Tibial nerve (tissue), 4 donors: ENCODE measurements at regions not wholly inside any gene's neighbourhood (a gene's known extent, or its start where the extent isn't known, plus 50 kb on each side); places are given as distances from the start of the nearest gene placed in this dataset.
"Not testable (repeated sequence)": the region's sequence is repeated elsewhere in the genome, so short reads cannot be mapped to it uniquely, and the experiment has no call there.

Experiments
- DNase-seq, 2 donors: peaks; one replicate each; pipeline ENCODE4 v3.0.0-alpha.2; 2019; ENCODE audit warnings: low spot score in 2 of 2
- H3K27ac ChIP-seq, 4 donors: fragments of 200-600 bp; sonication (generic) in 3 of 4; one replicate each; pipeline ENCODE4 v1.5.1; 2017 to 2019; ENCODE audit warnings: mild to moderate bottlenecking in 1 of 4
- H3K27me3 ChIP-seq, 2 donors: fragments of 200-600 bp; sonication (generic) in 1 of 2; one replicate each; pipeline versions ENCODE4 v1.5.1 to v1.6.0; 2017 to 2019
- H3K36me3 ChIP-seq, 3 donors: fragments of 200-600 bp; sonication (generic); one replicate each; pipeline ENCODE4 v1.5.1; 2018 to 2019
- H3K4me1 ChIP-seq, 4 donors: fragments of 200-600 bp; sonication (generic) in 3 of 4; one replicate each; pipeline ENCODE4 v1.5.1; 2017 to 2019
- H3K4me3 ChIP-seq, 4 donors: fragments of 200-600 bp; sonication (generic) in 3 of 4; one replicate each; pipeline ENCODE4 v1.5.1; 2017 to 2019; ENCODE audit warnings: mild to moderate bottlenecking in 1 of 4, moderate library complexity in 1 of 4
- H3K9me3 ChIP-seq, 4 donors: fragments of 200-600 bp; sonication (generic) in 3 of 4; one replicate each; pipeline ENCODE4 v1.5.1; 2017 to 2019
- CTCF ChIP-seq, 5 experiments: fragments of 200-600 bp in 3 of 5; fragments of 450-650 bp in 2 of 5; sonication (generic) in 3 of 5; IDR thresholded peaks; one replicate each; pipeline ENCODE4 v1.5.1; 2016 to 2019; ENCODE audit warnings: antibody characterized with exemption in 5 of 5, mild to moderate bottlenecking in 3 of 5, moderate library complexity in 2 of 5
- EP300 ChIP-seq, 2 donors: sonication (generic); formaldehyde crosslinking; IDR thresholded peaks; one replicate each; pipeline ENCODE4 v1.6.1; 2017; ENCODE audit warnings: antibody characterized with exemption in 2 of 2, mild to moderate bottlenecking in 1 of 2
- POLR2A ChIP-seq, 2 donors: fragments of 450-650 bp; IDR thresholded peaks; one replicate each; pipeline ENCODE4 v1.6.1; 2017; ENCODE audit warnings: antibody characterized with exemption in 2 of 2, mild to moderate bottlenecking in 2 of 2, moderate library complexity in 2 of 2
- WGBS, 2 donors: methylation state at CpG; one replicate each; pipeline ENCODE4 v1.1.5; 2018; 5-methylcytosine and 5-hydroxymethylcytosine counted together

- H3K27me3 ChIP-seq: no peaks in the 10 kb centered on the region
- DNase-seq: no peak
- WGBS, 2 donors: 72 to 78% methylated on average over 2 of the region's 2 CpGs
- no peak overlapping the region for H3K27ac ChIP-seq
- no peak overlapping the region for H3K4me3 ChIP-seq
- H3K9me3 ChIP-seq: no peaks in the 10 kb centered on the region
- H3K4me1 ChIP-seq: no peaks in the 10 kb centered on the region
- TF ChIP-seq CTCF (IDR thresholded peaks at IDR 0.05) (no peak), POLR2A (IDR thresholded peaks at IDR 0.05) (no peak), EP300 (IDR thresholded peaks at IDR 0.05) (no peak)
- H3K36me3 ChIP-seq: no peaks in the 10 kb centered on the region
Measured at GRCh38 chr7:10436302-10436701, 537.4 kb upstream of the PHF14 start.

GRCh38 chr7:10439027-10439426 is 534.6 kb upstream of the PHF14 start:
- no peaks in the 10 kb centered on the region for H3K9me3 ChIP-seq
- no peaks in the 10 kb centered on the region for H3K36me3 ChIP-seq
- no peak for TF ChIP-seq EP300 (IDR thresholded peaks at IDR 0.05)
- TF ChIP-seq CTCF (IDR thresholded peaks at IDR 0.05): no peak
- no peak for TF ChIP-seq POLR2A (IDR thresholded peaks at IDR 0.05)
- H3K27ac ChIP-seq: no peak overlapping the region
- DNase-seq: no peak
- WGBS, 2 donors: 46 to 54% methylated on average over 3 of the region's 3 CpGs
- no peak overlapping the region for H3K4me3 ChIP-seq
- no peaks in the 10 kb centered on the region for H3K27me3 ChIP-seq
- H3K4me1 ChIP-seq: no peaks in the 10 kb centered on the region

- no peaks in the 10 kb centered on the region for H3K27me3 ChIP-seq
- no peak overlapping the region for H3K4me3 ChIP-seq
- no peak for TF ChIP-seq CTCF (IDR thresholded peaks at IDR 0.05)
- TF ChIP-seq EP300 (IDR thresholded peaks at IDR 0.05): no peak
- no peak for TF ChIP-seq POLR2A (IDR thresholded peaks at IDR 0.05)
- no peak for DNase-seq
- H3K4me1 ChIP-seq: no peaks in the 10 kb centered on the region
- H3K27ac ChIP-seq: no peak overlapping the region
- H3K9me3 ChIP-seq: peaks cover 0 to 10% (median 0%) of the 10 kb centered on the region in 4 donors
- H3K36me3 ChIP-seq: no peaks in the 10 kb centered on the region
Measured at GRCh38 chr7:10455936-10456335, 517.7 kb upstream of the PHF14 start.

- TF ChIP-seq CTCF (IDR thresholded peaks at IDR 0.05): no peak
- TF ChIP-seq POLR2A (IDR thresholded peaks at IDR 0.05): no peak
- no peak for TF ChIP-seq EP300 (IDR thresholded peaks at IDR 0.05)
- 86 to 92% methylated on average over 2 of the region's 2 CpGs for WGBS, 2 donors
- peaks cover 0 to 10% (median 0%) of the 10 kb centered on the region in 4 donors for H3K9me3 ChIP-seq
- DNase-seq: no peak
- H3K36me3 ChIP-seq: no peaks in the 10 kb centered on the region
- no peak overlapping the region for H3K4me3 ChIP-seq
- no peak overlapping the region for H3K27ac ChIP-seq
- H3K27me3 ChIP-seq: no peaks in the 10 kb centered on the region
- H3K4me1 ChIP-seq: no peaks in the 10 kb centered on the region
Measured at GRCh38 chr7:10460474-10460873, 513.2 kb upstream of the PHF14 start.

- Histone ChIP-seq H3K4me3 (no peak overlapping the region), H3K27ac (no peak overlapping the region), H3K9me3 (no peaks in the 10 kb centered on the region), H3K27me3 (no peaks in the 10 kb centered on the region), H3K4me1 (no peaks in the 10 kb centered on the region), H3K36me3 (no peaks in the 10 kb centered on the region)
- DNase-seq: no peak
- TF ChIP-seq EP300 (IDR thresholded peaks at IDR 0.05) (no peak), POLR2A (IDR thresholded peaks at IDR 0.05) (no peak), CTCF (IDR thresholded peaks at IDR 0.05) (no peak)
Measured at GRCh38 chr7:10463701-10464100, 510.0 kb upstream of the PHF14 start.

- not testable (repeated sequence) for DNase-seq, H3K27ac ChIP-seq, H3K36me3 ChIP-seq, H3K27me3 ChIP-seq, H3K4me3 ChIP-seq, H3K9me3 ChIP-seq, H3K4me1 ChIP-seq
- no CpG with 5 or more reads among the region's 30 CpGs for WGBS, 2 donors
Measured at GRCh38 chr7:10465536-10465935, 508.1 kb upstream of the PHF14 start.
